ENCODE measurements at regions not wholly inside any gene's neighbourhood (a gene's known extent, or its start where the extent isn't known, plus 50 kb on each side); places are given as distances from the start of the nearest gene placed in this dataset.
"Not testable (repeated sequence)": the region's sequence is repeated elsewhere in the genome, so short reads cannot be mapped to it uniquely, and the experiment has no call there.

DNA sequence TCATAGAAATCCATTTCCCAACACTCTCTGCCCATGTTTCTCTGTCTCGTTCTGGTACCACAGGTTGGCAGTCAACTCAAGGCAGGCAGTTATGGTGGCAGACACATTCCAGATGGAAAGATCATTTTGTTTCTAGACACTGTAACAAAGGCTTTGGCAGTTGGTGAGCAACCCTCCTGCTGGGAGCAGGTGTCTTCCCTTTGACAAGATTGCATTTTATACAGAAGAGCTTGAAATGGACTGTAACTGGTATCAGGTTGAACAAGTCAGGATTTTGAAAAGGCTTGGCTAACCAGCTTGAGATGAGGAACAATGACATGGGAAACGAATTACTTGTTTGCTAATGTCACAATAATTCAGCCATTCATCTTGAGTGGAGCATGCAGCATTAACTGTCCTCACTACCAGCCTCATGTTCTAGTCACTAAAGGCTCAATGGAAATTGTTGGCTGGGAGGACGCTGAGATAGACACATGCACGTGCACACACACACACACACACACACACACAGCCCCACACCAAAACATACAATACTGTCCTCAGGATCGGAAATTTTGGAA lies 170.0 kb downstream of the SEMA6D start:
- DNase-seq: peak; percentile 7

GRCh38 chr15:47888385-47889100 lies 171.2 kb downstream of the SEMA6D start:
- DNase-seq: no peak

- no peak for DNase-seq
Measured at GRCh38 chr15:47890397-47891150, 173.3 kb downstream of the SEMA6D start.

DNA sequence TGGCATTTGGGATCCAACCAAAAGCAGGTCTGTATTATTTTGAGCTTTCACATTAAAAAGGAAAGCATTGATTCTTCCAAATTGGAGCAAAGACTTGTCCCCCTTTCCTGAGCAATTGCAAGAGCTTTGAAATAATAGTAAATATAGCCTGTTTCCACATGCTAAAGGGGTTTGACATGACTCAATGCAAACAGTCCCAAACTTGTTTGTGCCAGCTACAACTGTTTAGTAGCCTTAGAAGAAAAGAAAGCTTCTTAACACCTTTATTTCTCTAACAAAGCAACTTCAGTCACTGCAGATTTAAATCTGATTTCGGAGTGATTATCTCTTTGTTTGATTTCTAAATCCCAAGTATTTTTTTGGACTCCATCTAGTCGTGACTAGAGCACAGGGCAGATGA lies 180.2 kb downstream of the SEMA6D start:
- DNase-seq: no peak

GRCh38 chr15:47900751-47901150 lies 183.4 kb downstream of the SEMA6D start:
- DNase-seq: no peak

DNA sequence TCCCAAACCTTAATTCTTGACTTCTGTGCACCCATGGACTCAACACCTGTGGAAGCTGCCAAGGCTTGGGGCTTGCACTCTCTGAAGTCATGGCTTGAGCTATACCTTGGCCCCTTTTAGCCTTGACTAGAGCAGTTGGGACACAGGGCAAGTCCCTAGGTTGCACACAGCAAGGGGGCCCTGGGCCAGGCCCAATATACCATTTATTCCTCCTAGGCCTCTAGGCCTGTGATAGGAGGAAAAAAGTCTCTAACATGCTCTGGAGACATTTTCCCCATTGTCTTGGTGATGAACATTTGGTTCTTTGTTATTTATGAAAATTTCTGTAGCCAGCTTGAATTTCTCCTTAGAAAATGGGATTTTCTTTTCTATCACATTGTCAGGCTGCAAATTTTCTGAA lies 186.1 kb downstream of the SEMA6D start:
- no peak for DNase-seq

DNA sequence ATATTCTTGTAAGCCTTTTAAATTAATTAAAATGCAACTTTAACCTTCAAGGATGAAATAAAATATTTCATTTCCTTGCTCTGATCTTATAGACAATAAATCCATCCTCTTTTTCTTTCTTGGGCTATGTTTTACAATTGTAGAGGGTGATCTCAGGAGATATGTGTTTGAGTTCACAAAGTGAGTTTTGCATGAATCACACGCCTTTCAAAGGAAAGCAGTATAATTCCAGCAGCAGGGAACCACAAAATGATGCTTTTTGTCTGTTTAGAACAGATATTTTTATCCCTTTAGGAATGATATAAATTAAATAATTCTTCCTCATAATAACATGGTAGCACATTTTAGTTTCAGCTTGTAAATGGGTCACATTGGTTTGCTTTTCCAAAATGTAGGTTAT lies 191.2 kb downstream of the SEMA6D start:
- DNase-seq: no peak

DNA sequence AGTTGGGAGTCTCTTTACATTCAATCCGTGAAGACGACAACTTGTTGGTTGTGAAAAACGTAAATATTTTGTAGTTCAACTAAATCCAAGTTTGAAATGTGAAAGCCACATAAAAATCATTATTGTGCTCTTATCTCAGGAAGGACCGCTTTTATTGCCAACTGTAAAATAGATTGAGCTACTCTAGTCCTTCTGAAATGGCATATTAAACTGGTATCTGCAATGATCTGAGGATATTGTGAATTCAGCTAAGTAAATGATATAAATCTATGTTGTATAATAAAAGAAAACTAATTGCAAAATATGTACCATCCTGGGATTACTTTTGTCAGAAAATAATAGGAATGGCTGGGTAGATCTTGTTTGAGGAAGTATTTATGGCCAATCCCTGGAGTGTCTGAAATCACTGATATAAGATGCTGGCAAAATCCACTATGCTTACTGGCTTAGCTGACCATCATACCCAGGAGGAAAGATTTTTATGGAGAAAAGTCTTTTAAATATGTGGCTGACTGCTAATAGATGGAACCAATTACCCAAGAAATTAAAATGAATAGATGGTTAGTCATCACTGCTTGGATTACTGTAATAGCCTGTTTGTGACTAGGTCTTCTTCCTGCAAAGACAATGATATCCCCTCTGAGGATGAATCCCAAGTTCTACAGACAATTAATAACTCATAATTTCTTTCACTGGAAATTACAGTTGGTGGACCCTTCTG lies 191.8 kb downstream of the SEMA6D start:
- DNase-seq: no peak

DNA sequence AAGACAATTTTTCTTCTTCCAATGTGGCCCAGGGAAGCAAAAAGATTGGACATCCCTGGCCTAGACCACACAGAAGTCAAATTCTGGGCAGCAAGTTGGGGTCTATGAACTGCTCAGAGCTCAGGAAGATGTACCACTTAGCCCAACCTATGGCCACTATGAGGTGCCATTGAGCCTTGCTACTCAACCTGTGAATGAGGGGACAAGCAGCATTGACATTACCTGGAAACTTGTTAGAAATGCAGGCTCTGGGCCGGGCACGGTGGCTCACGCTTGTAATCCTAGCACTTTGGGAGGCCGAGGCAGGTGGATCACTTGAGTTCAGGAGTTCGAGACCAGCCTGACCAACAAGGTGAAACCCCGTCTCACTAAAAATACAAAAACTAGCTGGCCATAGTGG lies 195.6 kb downstream of the SEMA6D start:
- DNase-seq: not testable (repeated sequence)

- DNase-seq: no peak
Measured at GRCh38 chr15:47917881-47918280, 200.6 kb downstream of the SEMA6D start.

GRCh38 chr15:47918877-47919276 lies 201.6 kb downstream of the SEMA6D start:
- no peak for DNase-seq

GRCh38 chr15:47924381-47924780 lies 196.4 kb upstream of the SLC24A5 start:
- DNase-seq: no peak

DNA sequence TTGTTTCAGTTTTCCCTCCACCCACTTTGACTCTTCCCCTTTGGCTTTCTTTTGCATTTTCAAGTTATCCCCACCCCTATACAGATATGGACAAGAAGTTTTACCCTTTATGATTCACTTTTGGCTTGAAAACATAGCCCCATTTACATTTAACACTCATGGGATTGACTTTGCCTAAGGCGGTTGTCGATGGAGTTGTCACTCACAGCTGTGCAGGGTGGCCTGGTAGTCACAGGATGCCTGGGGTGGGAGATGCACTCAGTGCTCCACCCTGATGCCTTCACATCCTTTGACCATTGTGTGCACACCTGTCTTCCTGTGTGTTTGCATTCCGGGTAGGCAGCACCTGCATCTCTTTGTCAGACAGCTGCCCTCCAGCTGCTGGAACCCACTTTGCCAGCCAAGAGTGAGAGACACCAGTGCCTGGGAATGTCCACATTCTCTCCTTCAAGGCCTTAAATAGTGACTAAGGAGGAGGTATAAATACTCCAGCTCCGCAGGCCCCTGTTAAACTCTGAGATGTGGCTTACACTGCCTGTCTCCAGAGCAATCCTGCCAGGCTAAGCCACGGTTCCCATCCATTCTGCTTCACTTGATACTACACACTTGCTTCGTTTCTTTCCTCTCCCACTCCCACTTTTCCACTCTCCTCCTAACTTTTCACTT lies 191.5 kb upstream of the SLC24A5 start:
- peak; percentile 11 for DNase-seq

DNA sequence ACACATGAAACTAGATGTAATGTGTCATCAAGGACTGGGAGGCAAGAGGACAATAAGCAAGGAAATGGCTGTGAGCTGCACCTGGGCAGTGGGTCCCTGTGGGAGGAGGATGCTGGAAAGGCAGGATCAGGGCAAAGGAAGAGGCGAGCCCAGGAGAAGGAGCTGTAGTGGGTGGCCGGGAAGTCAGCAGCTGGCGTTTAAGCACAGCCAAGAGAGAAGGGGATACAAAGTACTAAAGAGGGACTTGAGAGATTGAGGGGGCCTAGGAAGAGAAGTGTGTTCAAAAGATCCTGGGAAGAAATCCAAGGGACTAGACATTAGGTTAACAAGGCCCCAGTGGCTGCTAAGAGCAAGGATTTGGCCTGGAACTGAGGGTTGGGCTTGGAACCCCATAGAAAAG lies 188.5 kb upstream of the SLC24A5 start:
- DNase-seq: no peak

DNA sequence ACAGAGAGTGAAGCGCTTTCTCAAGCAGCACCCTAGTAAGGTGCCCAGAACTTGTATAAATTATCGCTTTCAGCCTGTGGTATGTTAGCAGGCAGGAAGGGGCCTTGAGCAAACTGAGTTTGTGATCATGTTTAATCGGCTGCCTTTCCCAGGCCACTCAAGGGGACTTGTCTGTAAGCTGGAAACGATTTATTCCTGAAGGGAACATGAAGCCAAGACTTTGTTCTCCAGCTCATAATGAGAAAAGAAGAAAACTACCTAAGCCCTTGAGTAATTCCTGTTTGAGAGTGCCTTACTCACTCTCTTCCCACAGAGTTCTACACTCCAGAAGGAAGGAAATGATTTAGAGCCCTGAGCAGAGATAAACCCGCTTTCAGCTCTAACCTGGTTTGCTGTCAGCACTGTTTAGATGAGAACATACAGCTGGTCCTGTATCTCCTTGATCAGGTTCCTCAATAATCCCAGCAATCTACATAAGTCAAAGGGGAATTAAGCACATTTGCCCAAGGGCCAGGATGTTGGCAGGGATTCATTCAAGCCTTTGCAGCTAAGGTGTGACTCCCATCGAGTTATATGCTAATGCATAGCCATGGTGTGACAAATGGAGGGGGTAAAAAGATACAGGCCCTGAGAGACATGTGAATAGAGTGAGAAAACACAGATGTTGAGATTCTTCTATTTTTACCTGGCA lies 187.7 kb upstream of the SLC24A5 start:
- no peak for DNase-seq

DNA sequence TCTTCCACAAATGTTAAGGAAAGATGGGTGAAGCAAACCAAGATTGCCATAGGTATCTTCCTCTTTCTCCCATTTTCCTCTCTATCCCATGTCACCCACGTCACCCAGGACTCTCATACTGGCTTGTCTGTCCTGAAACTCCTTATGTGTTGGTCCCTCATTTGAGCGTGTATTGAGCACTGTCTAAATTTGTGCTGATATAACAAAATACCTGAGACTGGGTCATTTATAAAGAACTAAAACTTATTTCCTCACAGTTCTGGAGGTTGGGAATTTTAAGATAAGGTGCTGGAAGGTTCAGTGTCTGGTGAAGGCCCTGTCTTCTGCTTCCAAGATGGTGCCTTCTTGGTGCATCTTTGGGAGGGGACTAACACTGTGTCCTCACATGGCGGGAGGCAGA lies 186.9 kb upstream of the SLC24A5 start:
- DNase-seq: no peak

DNA sequence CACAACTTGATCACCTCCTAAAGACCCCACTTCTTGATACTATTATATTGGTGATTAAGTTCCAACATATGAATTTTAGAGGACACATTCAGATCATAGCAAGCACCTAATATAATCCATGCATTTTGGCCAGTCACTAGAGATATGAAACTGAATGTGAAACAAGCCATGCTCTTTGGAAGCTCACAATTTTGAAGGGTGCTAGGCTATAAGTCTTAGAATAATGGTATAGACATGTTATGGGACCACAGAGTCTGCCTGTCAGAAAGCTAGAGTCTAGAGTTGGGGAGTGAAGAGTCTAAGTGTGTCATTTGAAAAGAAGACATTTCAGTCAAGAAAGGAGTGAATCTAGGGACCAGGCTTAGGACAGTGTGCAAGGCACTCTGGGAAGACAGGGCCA lies 186.4 kb upstream of the SLC24A5 start:
- DNase-seq: no peak

- no peak for DNase-seq
Measured at GRCh38 chr15:47937834-47938233, 183.0 kb upstream of the SLC24A5 start.

DNA sequence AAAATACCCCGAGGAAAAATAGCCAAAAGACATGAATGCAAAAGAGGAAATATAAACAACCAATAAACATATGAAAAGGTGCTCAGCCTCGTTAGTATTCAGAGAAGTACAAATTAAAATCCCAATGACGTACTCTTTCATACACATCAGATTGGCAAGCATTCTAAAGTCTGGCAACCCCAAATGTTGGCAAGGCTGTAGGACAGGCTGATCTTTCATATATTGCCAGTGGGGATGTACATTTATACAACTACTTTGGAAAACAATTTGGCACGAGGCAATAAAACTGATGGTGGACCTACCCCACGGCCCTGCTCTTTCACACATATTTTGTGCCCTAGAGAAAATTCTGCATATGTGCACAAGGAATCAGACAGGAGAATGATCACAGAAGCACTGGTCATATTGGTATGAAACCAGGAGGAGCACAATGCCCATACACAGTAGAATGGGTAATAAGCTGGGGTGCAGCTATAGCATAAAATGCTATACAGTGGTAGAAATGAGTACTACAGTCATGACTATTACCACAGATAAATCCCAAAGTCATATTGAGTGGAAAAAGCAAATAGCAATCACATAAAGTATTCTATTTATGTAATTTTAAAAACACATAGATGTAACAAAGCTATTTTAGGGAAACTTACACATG lies 176.0 kb upstream of the SLC24A5 start:
- DNase-seq: no peak

- DNase-seq: no peak
Measured at GRCh38 chr15:47945872-47946650, 174.7 kb upstream of the SLC24A5 start.

- no peak for DNase-seq
Measured at GRCh38 chr15:47949815-47950214, 171.0 kb upstream of the SLC24A5 start.
